Aorta (tissue), 5 donors: ENCODE measurements at regions not wholly inside any gene's neighbourhood (a gene's known extent, or its start where the extent isn't known, plus 50 kb on each side); places are given as distances from the start of the nearest gene placed in this dataset.

Source experiments
- ATAC-seq: fragments of 200-7000 bp; cut with Tn5 transposase; one replicate; pipeline ENCODE4 v1.9.1; 2022; ENCODE audit warnings: moderate library complexity; ENCODE audit not compliant: low FRiP score
- DNase-seq, 2 donors: peaks; one replicate each; pipeline ENCODE4 v3.0.0-alpha.2; 2020
- H3K27ac ChIP-seq, 2 donors: one replicate each; pipeline ENCODE4 v1.5.1; 2013; ENCODE audit warnings: low read length in 2 of 2, mild to moderate bottlenecking in 2 of 2, moderate library complexity in 2 of 2, control low read depth in 1 of 2, inconsistent platforms in 1 of 2, low read depth in 1 of 2
- H3K27me3 ChIP-seq, 2 donors: one replicate each; pipeline ENCODE4 v1.6.1; 2013; ENCODE audit warnings: control low read depth in 1 of 2, low read length in 1 of 2, mild to moderate bottlenecking in 1 of 2, moderate library complexity in 1 of 2; ENCODE audit not compliant: insufficient read depth in 2 of 2, control insufficient read depth in 1 of 2
- H3K36me3 ChIP-seq, 2 donors: one replicate each; pipeline ENCODE4 v1.6.1; 2013; ENCODE audit warnings: control low read depth in 1 of 2, low read length in 1 of 2, mild to moderate bottlenecking in 1 of 2; ENCODE audit not compliant: insufficient read depth in 2 of 2, control insufficient read depth in 1 of 2
- H3K4me1 ChIP-seq, 2 donors: one replicate each; pipeline ENCODE4 v1.6.1; 2013; ENCODE audit warnings: low read length in 2 of 2, control low read depth in 1 of 2, mild to moderate bottlenecking in 1 of 2, moderate library complexity in 1 of 2; ENCODE audit not compliant: insufficient read depth in 2 of 2, control insufficient read depth in 1 of 2
- H3K4me3 ChIP-seq, 2 donors: one replicate each; pipeline ENCODE4 v1.5.1; 2013; ENCODE audit warnings: low read length in 2 of 2, control low read depth in 1 of 2, mild to moderate bottlenecking in 1 of 2
- H3K9me3 ChIP-seq: one replicate; pipeline ENCODE4 v1.6.1; 2013; ENCODE audit warnings: mild to moderate bottlenecking, low read length; ENCODE audit not compliant: control insufficient read depth
- WGBS, 2 donors: extraction: QIAGEN DNeasy Blood & Tissue Kit; methylation state at CpG; one replicate each; pipeline ENCODE4 v1.1.7; 2013; 5-methylcytosine and 5-hydroxymethylcytosine counted together
- intact Hi-C, 2 donors: fragments of 100-400 bp; cut with DNase I; formaldehyde crosslinking; loops; one replicate each; pipeline versions ENCODE4 v1.14.2 to v1.15.0; 2022
- donor health status: healthy with polysubstance abuse.
- donor health status: Bipolar disorder and iron deficiency.
- donor health status: DM: no; HTN: no; CAD: no.
- donor health status: DM: no; HTN: no; CAD: no.
- donor health status: DM: yes; HTN: yes; CAD: no.

- no peaks in the 10 kb centered on the region for H3K9me3 ChIP-seq
- no peak overlapping the region for H3K4me3 ChIP-seq
- intact Hi-C loops: no loop called here
- no peaks in the 10 kb centered on the region for H3K4me1 ChIP-seq
- WGBS, 2 donors: 85 to 87% methylated on average over 3 of the region's 3 CpGs
- ATAC-seq: no peak
- no peaks in the 10 kb centered on the region for H3K36me3 ChIP-seq
- no peak for DNase-seq
- H3K27me3 ChIP-seq: no peaks in the 10 kb centered on the region
- H3K27ac ChIP-seq: no peak overlapping the region
Measured at GRCh38 chr3:102790747-102791325, 356.0 kb downstream of the ZPLD1 start.

- intact Hi-C loops: no loop called here
- 65 to 68% methylated on average over 7 of the region's 7 CpGs for WGBS, 2 donors
- H3K9me3 ChIP-seq: no peaks in the 10 kb centered on the region
- H3K4me3 ChIP-seq: no peak overlapping the region
- ATAC-seq (no peak), DNase-seq (no peak)
- no peaks in the 10 kb centered on the region for H3K27me3 ChIP-seq
- no peaks in the 10 kb centered on the region for H3K36me3 ChIP-seq
- H3K27ac ChIP-seq: no peak overlapping the region
- H3K4me1 ChIP-seq: no peaks in the 10 kb centered on the region
Measured at GRCh38 chr3:102791641-102792589, 357.1 kb downstream of the ZPLD1 start.

GRCh38 chr3:102796804-102797203, 362.0 kb downstream of the ZPLD1 start:
- Histone ChIP-seq H3K27me3 (no peaks in the 10 kb centered on the region), H3K4me3 (no peak overlapping the region), H3K4me1 (no peaks in the 10 kb centered on the region), H3K36me3 (no peaks in the 10 kb centered on the region), H3K27ac (no peak overlapping the region), H3K9me3 (peaks cover 2% of the 10 kb centered on the region)
- WGBS, 2 donors: 24 to 33% methylated on average over 4 of the region's 4 CpGs
- intact Hi-C loops: no loop called here
- DNase-seq (no peak), ATAC-seq (no peak)

GRCh38 chr3:102802819-102803420, 368.1 kb downstream of the ZPLD1 start:
- Histone ChIP-seq H3K4me1 (no peaks in the 10 kb centered on the region), H3K36me3 (no peaks in the 10 kb centered on the region), H3K27ac (no peak overlapping the region), H3K27me3 (no peaks in the 10 kb centered on the region), H3K9me3 (peaks cover 2% of the 10 kb centered on the region), H3K4me3 (no peak overlapping the region)
- 89 to 97% methylated on average over 1 of the region's 1 CpG for WGBS, 2 donors
- no peak for DNase-seq
- no peak for ATAC-seq
- intact Hi-C loops: no loop called here

- no peak for DNase-seq
- no peak for ATAC-seq
- intact Hi-C loops: no loop called here
- Histone ChIP-seq H3K36me3 (no peaks in the 10 kb centered on the region), H3K27me3 (no peaks in the 10 kb centered on the region), H3K27ac (no peak overlapping the region), H3K4me1 (no peaks in the 10 kb centered on the region), H3K4me3 (no peak overlapping the region), H3K9me3 (no peaks in the 10 kb centered on the region)
- 12 to 46% methylated on average over 1 of the region's 1 CpG for WGBS, 2 donors
Measured at GRCh38 chr3:102810937-102811336, 376.1 kb downstream of the ZPLD1 start.

GRCh38 chr3:102826636-102827035, 391.8 kb downstream of the ZPLD1 start:
- WGBS, 2 donors: 76 to 82% methylated on average over 3 of the region's 3 CpGs
- intact Hi-C loops: no loop called here
- Histone ChIP-seq H3K27ac (no peak overlapping the region), H3K36me3 (no peaks in the 10 kb centered on the region), H3K9me3 (no peaks in the 10 kb centered on the region), H3K4me3 (no peak overlapping the region), H3K4me1 (no peaks in the 10 kb centered on the region), H3K27me3 (no peaks in the 10 kb centered on the region)
- ATAC-seq (no peak), DNase-seq (no peak)

DNA sequence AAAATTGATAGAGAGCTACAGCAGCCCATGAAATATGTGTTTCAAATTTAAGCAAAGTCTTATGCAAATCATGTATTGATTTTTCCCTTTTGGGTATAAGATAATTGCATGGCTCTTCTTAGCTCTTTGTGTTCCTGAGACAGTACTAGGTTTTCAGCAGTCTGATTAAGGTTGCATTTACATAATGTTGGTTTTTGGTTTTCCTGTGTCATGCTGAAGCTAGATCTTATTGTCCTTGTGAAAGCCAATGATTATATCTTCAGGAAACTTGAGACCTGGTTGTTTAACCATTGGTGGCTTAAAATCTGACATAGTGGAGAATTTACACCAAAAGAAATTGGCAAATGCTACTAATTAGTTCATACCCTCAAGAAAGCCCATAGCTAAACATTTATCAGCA, 392.6 kb downstream of the ZPLD1 start:
- H3K4me1 ChIP-seq: no peaks in the 10 kb centered on the region
- intact Hi-C loops: no loop called here
- no peak for ATAC-seq
- no peak overlapping the region for H3K4me3 ChIP-seq
- DNase-seq: no peak
- no peak overlapping the region for H3K27ac ChIP-seq
- H3K27me3 ChIP-seq: no peaks in the 10 kb centered on the region
- no peaks in the 10 kb centered on the region for H3K36me3 ChIP-seq
- no peaks in the 10 kb centered on the region for H3K9me3 ChIP-seq

DNA sequence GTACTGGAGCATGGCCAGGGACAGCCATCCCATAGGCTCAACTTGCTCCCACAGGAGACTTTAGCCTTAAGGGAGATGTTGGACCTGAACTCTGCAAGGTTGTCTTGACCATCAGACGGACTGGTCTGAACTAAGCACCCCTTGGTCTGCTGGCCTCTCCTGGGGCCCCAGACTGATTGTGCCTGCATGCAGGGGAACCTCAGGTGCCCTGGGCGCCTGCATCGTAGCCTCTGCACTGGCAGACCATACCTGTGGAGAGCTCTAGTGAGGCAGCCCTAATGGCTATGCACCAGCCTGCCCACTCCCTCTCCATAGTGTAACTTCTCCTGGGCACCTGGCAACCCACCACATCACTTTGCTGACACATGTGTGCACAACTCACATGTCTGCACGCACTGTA, 395.6 kb downstream of the ZPLD1 start:
- WGBS, 2 donors: 89 to 91% methylated on average over 4 of the region's 4 CpGs
- intact Hi-C loops: no loop called here
- Histone ChIP-seq H3K36me3 (no peaks in the 10 kb centered on the region), H3K27ac (no peak overlapping the region), H3K4me3 (no peak overlapping the region), H3K4me1 (no peaks in the 10 kb centered on the region), H3K9me3 (no peaks in the 10 kb centered on the region), H3K27me3 (no peaks in the 10 kb centered on the region)
- ATAC-seq (no peak), DNase-seq (no peak)

DNA sequence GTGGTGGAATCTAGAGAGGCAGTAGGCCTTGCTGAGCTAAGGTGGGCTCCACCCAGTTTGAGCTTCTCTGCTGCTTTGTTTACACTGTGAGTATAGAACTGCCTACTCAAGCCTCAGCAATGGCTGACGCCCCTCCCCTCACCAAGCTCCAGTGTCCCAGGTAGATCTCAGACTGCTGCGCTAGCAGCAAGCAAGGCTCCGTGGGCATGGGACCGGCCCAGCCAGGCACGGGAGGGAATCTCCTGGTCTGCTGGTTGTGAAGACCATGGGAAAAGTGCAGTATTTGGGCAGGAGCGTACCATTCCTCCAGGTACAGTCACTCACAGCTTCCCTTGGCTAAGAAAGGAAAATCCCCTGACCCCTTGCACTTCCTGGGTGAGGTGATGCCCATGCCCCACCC, 407.1 kb downstream of the ZPLD1 start:
- Histone ChIP-seq H3K36me3 (no peaks in the 10 kb centered on the region), H3K4me3 (no peak overlapping the region), H3K27ac (no peak overlapping the region), H3K9me3 (peaks cover 2% of the 10 kb centered on the region), H3K27me3 (peaks cover 0 to 4% of the 10 kb centered on the region in 2 donors), H3K4me1 (no peaks in the 10 kb centered on the region)
- ATAC-seq (no peak), DNase-seq (no peak)
- intact Hi-C loops: no loop called here
- 76 to 78% methylated on average over 6 of the region's 6 CpGs for WGBS, 2 donors
